ENCODE measurements at regions not wholly inside any gene's neighbourhood (a gene's known extent, or its start where the extent isn't known, plus 50 kb on each side); places are given as distances from the start of the nearest gene placed in this dataset.

DNA sequence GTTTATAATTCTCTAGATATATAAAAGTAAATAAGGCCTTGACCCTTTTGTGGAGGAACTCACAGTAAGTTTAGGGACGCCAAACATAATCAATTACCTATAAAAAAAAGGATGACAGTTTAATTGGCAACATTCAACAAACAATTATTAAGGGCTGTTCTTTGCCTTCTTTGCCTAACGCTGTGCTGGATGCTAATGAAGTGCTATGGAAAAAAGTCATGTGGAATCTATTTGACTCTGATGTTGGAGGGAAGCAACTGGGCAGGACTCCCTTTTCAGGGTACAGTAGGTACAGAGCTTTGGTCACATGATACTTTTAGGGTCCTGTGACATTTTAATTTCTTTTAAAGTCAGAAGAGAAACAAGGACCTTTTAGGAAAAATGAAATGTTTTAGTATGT is 91.1 kb downstream of the PCDH7 start:
- Histone ChIP-seq H3K9me3 (ENCODE audit: control insufficient read depth in 1 of 2, low read length in 2 of 2) (peaks cover 0 to under 1% of the 10 kb centered on the region in 2 donors), H3K27ac (ENCODE audit: low read depth, low read length) (no peak overlapping the region), H3K4me3 (ENCODE audit: low read length in 2 of 2) (no peak overlapping the region), H3K4me1 (ENCODE audit: insufficient read depth, low read length) (no peaks in the 10 kb centered on the region), H3K27me3 (ENCODE audit: insufficient read depth, low read length) (no peaks in the 10 kb centered on the region), H3K36me3 (ENCODE audit: insufficient read depth, low read length) (no peaks in the 10 kb centered on the region)
- Mint-ChIP-seq H3K27ac (no peak overlapping the region), H3K9me3 (peaks cover 0 to 12% (median 5%) of the 10 kb centered on the region in 8 donors), H3K36me3 (no peaks in the 10 kb centered on the region), H3K4me3 (no peak overlapping the region), H3K4me1 (no peaks in the 10 kb centered on the region), H3K27me3 (no peaks in the 10 kb centered on the region)
- ChIA-PET CTCF (ENCODE audit: partially characterized antibody) (no interaction called here), POLR2A (ENCODE audit: partially characterized antibody) (no interaction called here)
- DNase-seq, result no peak
- intact Hi-C loops (cut with micrococcal nuclease), result no loop called here

- intact Hi-C loops (cut with micrococcal nuclease), result no loop called here
- Histone ChIP-seq H3K4me1 (ENCODE audit: insufficient read depth, low read length) (no peaks in the 10 kb centered on the region), H3K27ac (ENCODE audit: low read depth, low read length) (no peak overlapping the region), H3K27me3 (ENCODE audit: insufficient read depth, low read length) (no peaks in the 10 kb centered on the region), H3K36me3 (ENCODE audit: insufficient read depth, low read length) (no peaks in the 10 kb centered on the region), H3K9me3 (ENCODE audit: control insufficient read depth in 1 of 2, low read length in 2 of 2) (no peaks in the 10 kb centered on the region), H3K4me3 (ENCODE audit: low read length in 2 of 2) (no peak overlapping the region)
- Mint-ChIP-seq H3K36me3 (no peaks in the 10 kb centered on the region), H3K27me3 (no peaks in the 10 kb centered on the region), H3K4me3 (no peak overlapping the region), H3K9me3 (peaks cover 0 to 14% (median 6%) of the 10 kb centered on the region in 8 donors), H3K4me1 (no peaks in the 10 kb centered on the region), H3K27ac (no peak overlapping the region)
- no peak for DNase-seq
- ChIA-PET CTCF (ENCODE audit: partially characterized antibody) (no interaction called here), POLR2A (ENCODE audit: partially characterized antibody) (no interaction called here)
Measured at GRCh38 chr4:30815685-30816084, 95.5 kb downstream of the PCDH7 start.

DNA sequence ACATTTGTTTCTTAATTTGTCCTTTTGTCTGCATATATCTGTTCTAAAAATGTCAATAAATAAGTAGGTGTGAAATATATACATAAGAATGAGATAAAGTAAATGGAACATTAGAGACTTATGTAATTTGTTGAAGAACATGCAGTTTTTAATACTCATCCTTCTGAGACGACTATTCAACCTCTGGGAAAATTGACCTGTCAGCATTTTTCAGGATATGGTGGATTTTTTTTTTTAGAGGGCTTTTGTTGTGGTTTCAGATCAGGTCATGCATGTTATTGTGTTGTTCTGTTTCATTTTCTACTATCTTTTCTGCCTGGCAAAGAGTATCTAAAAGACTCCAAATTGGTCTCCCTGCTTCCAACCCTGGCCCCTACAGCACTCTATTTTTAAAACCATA is 97.3 kb downstream of the PCDH7 start:
- Histone ChIP-seq H3K9me3 (ENCODE audit: control insufficient read depth in 1 of 2, low read length in 2 of 2) (no peaks in the 10 kb centered on the region), H3K4me1 (ENCODE audit: insufficient read depth, low read length) (no peaks in the 10 kb centered on the region), H3K27me3 (ENCODE audit: insufficient read depth, low read length) (no peaks in the 10 kb centered on the region), H3K36me3 (ENCODE audit: insufficient read depth, low read length) (no peaks in the 10 kb centered on the region), H3K4me3 (ENCODE audit: low read length in 2 of 2) (no peak overlapping the region), H3K27ac (ENCODE audit: low read depth, low read length) (no peak overlapping the region)
- intact Hi-C loops (cut with micrococcal nuclease), result no loop called here
- DNase-seq, result no peak
- H3K36me3 Mint-ChIP-seq, result no peaks in the 10 kb centered on the region
- ChIA-PET POLR2A (ENCODE audit: partially characterized antibody) (no interaction called here), CTCF (ENCODE audit: partially characterized antibody) (no interaction called here)
- H3K27me3 Mint-ChIP-seq, result no peaks in the 10 kb centered on the region
- H3K4me1 Mint-ChIP-seq, result no peaks in the 10 kb centered on the region
- H3K4me3 Mint-ChIP-seq, result no peak overlapping the region
- peaks cover 0 to 14% (median 6%) of the 10 kb centered on the region in 8 donors for H3K9me3 Mint-ChIP-seq
- H3K27ac Mint-ChIP-seq, result no peak overlapping the region

DNA sequence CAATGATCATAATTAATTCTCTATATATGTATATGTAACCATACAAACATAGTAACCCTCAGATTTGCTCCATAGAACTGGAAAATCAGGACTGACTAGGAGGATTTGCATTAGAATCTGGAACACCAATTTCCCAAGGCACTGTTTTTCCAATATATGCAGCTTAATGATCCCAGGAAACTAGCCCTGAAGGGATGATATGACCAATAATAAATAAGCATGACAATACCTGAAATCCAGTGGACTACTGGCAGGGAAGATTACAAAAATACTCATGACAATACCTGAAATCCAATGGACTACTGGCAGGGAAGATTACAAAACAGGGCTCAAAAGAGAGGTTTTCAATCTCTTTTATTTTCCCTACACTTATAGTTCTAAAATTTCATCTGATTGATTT is 98.4 kb downstream of the PCDH7 start:
- Mint-ChIP-seq H3K4me1 (no peaks in the 10 kb centered on the region), H3K36me3 (no peaks in the 10 kb centered on the region), H3K27ac (no peak overlapping the region), H3K27me3 (no peaks in the 10 kb centered on the region), H3K9me3 (peaks cover 2 to 14% (median 9%) of the 10 kb centered on the region in 8 donors), H3K4me3 (no peak overlapping the region)
- H3K9me3 ChIP-seq (ENCODE audit: control insufficient read depth in 1 of 2, low read length in 2 of 2), result no peaks in the 10 kb centered on the region
- intact Hi-C loops (cut with micrococcal nuclease), result no loop called here
- H3K36me3 ChIP-seq (ENCODE audit: insufficient read depth, low read length), result no peaks in the 10 kb centered on the region
- DNase-seq, result no peak
- H3K4me1 ChIP-seq (ENCODE audit: insufficient read depth, low read length), result no peaks in the 10 kb centered on the region
- CTCF ChIA-PET (ENCODE audit: partially characterized antibody), result no interaction called here
- H3K4me3 ChIP-seq (ENCODE audit: low read length in 2 of 2), result no peak overlapping the region
- H3K27me3 ChIP-seq (ENCODE audit: insufficient read depth, low read length), result no peaks in the 10 kb centered on the region
- POLR2A ChIA-PET (ENCODE audit: partially characterized antibody), result no interaction called here
- H3K27ac ChIP-seq (ENCODE audit: low read depth, low read length), result no peak overlapping the region

DNA sequence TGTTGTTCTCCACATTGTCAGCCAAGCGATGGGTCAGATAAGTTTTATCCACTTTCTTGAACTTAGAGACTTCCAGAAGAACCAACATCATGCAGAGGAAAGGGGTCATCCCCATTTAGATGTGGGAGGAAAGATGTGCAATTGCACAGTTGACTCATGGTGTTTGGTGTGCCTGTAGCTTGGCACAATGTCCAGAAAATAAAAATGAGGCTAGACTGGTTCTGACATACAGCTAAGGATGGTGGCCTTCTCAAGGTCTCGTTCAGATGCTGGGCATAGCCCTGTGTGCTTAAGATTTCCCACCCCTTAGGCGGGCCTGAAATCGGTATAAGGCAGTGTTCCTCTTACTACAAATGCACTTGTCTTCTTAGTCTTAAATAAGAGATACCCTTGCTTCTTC is 101.1 kb downstream of the PCDH7 start:
- Mint-ChIP-seq H3K27ac (no peak overlapping the region), H3K27me3 (no peaks in the 10 kb centered on the region), H3K4me3 (no peak overlapping the region), H3K9me3 (peaks cover 2 to 17% (median 10%) of the 10 kb centered on the region in 8 donors), H3K36me3 (no peaks in the 10 kb centered on the region), H3K4me1 (no peaks in the 10 kb centered on the region)
- intact Hi-C loops (cut with micrococcal nuclease), result no loop called here
- no peaks in the 10 kb centered on the region for H3K4me1 ChIP-seq (ENCODE audit: insufficient read depth, low read length)
- ChIA-PET CTCF (ENCODE audit: partially characterized antibody) (no interaction called here), POLR2A (ENCODE audit: partially characterized antibody) (no interaction called here)
- no peaks in the 10 kb centered on the region for H3K36me3 ChIP-seq (ENCODE audit: insufficient read depth, low read length)
- H3K27ac ChIP-seq (ENCODE audit: low read depth, low read length), result no peak overlapping the region
- DNase-seq, result no peak
- no peak overlapping the region for H3K4me3 ChIP-seq (ENCODE audit: low read length in 2 of 2)
- H3K9me3 ChIP-seq (ENCODE audit: control insufficient read depth in 1 of 2, low read length in 2 of 2), result no peaks in the 10 kb centered on the region
- no peaks in the 10 kb centered on the region for H3K27me3 ChIP-seq (ENCODE audit: insufficient read depth, low read length)

DNA sequence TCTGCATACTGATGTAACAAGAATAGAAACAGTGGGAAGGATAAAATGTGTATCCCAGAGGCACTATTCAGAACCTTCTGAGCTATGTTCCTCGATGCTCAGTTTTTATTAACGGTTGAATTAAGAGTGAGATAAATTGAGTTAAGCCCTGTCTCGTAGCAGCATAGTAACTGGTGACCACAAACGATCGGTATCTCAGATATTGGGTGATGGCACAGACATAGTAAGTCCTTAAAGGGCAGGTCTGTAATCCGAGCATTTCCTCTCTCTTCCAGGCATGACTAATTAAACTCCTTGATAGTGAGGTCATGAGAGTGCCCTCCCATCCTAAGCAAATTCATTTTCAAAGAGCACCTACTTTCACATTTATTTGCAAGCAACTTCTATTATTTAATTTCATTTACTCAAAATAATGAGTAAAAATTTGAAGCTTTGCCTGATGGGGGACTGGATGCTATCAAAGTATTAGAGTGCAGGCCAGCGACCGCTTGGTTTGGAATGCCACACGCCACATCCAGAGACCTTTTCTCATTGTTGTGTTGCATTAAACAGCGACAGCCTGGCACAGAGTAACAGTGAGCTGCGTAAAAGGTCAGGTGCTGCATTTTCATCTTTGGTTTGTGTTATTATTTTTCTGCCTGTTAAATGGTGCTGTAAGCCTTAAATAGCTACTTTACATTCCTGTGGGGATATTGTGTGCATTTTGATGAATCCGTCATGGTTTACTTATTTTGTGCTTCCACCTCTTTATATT is 101.9 kb downstream of the PCDH7 start:
- CTCF ChIA-PET (ENCODE audit: partially characterized antibody), result no interaction called here
- DNase-seq, result no peak
- H3K9me3 ChIP-seq (ENCODE audit: control insufficient read depth in 1 of 2, low read length in 2 of 2), result no peaks in the 10 kb centered on the region
- H3K27me3 ChIP-seq (ENCODE audit: insufficient read depth, low read length), result no peaks in the 10 kb centered on the region
- no peak overlapping the region for H3K27ac Mint-ChIP-seq
- no peak overlapping the region for H3K27ac ChIP-seq (ENCODE audit: low read depth, low read length)
- no peak overlapping the region for H3K4me3 ChIP-seq (ENCODE audit: low read length in 2 of 2)
- no peaks in the 10 kb centered on the region for H3K4me1 Mint-ChIP-seq
- H3K36me3 ChIP-seq (ENCODE audit: insufficient read depth, low read length), result no peaks in the 10 kb centered on the region
- intact Hi-C loops (cut with micrococcal nuclease), result no loop called here
- POLR2A ChIA-PET (ENCODE audit: partially characterized antibody), result no interaction called here
- no peak overlapping the region for H3K4me3 Mint-ChIP-seq
- H3K4me1 ChIP-seq (ENCODE audit: insufficient read depth, low read length), result no peaks in the 10 kb centered on the region
- H3K36me3 Mint-ChIP-seq, result no peaks in the 10 kb centered on the region
- peaks cover 2 to 17% (median 10%) of the 10 kb centered on the region in 8 donors for H3K9me3 Mint-ChIP-seq
- no peaks in the 10 kb centered on the region for H3K27me3 Mint-ChIP-seq

- H3K9me3 Mint-ChIP-seq, result peaks cover 2 to 15% (median 10%) of the 10 kb centered on the region in 8 donors
- H3K4me1 Mint-ChIP-seq, result no peaks in the 10 kb centered on the region
- H3K27ac Mint-ChIP-seq, result no peak overlapping the region
- Histone ChIP-seq H3K27me3 (ENCODE audit: insufficient read depth, low read length) (no peaks in the 10 kb centered on the region), H3K4me1 (ENCODE audit: insufficient read depth, low read length) (no peaks in the 10 kb centered on the region), H3K4me3 (ENCODE audit: low read length in 2 of 2) (no peak overlapping the region), H3K9me3 (ENCODE audit: control insufficient read depth in 1 of 2, low read length in 2 of 2) (no peaks in the 10 kb centered on the region), H3K27ac (ENCODE audit: low read depth, low read length) (no peak overlapping the region), H3K36me3 (ENCODE audit: insufficient read depth, low read length) (no peaks in the 10 kb centered on the region)
- no peak overlapping the region for H3K4me3 Mint-ChIP-seq
- intact Hi-C loops (cut with micrococcal nuclease), result no loop called here
- ChIA-PET CTCF (ENCODE audit: partially characterized antibody) (no interaction called here), POLR2A (ENCODE audit: partially characterized antibody) (no interaction called here)
- H3K36me3 Mint-ChIP-seq, result no peaks in the 10 kb centered on the region
- DNase-seq, result no peak
- no peaks in the 10 kb centered on the region for H3K27me3 Mint-ChIP-seq
Measured at GRCh38 chr4:30822911-30823551, 102.9 kb downstream of the PCDH7 start.
